GM13977 (cell line): ENCODE measurements at regions not wholly inside any gene's neighbourhood (a gene's known extent, or its start where the extent isn't known, plus 50 kb on each side); places are given as distances from the start of the nearest gene placed in this dataset.

Source experiments
- DNase-seq: peaks from one replicate; pipeline ENCODE4 v3.0.0; 2012; ENCODE audit warnings: low spot score
- CTCF ChIP-seq: IDR thresholded peaks from 2 replicates; pipeline ENCODE4 v1.5.1; 2012; ENCODE audit warnings: mild to moderate bottlenecking, control low read depth; ENCODE audit not compliant: insufficient read depth; ENCODE audit errors: extremely low read depth, missing control alignments
- in situ Hi-C: fragments of 300-500 bp; cut with MboI; formaldehyde crosslinking; loops from one replicate; pipeline ENCODE4 v1.12.0; 2022; ENCODE audit warnings: low sequenced_read_pairs, low pct_unique_long_range_greater_than_20kb, mixed read lengths, inconsistent platforms; ENCODE audit not compliant: unreplicated experiment

DNA sequence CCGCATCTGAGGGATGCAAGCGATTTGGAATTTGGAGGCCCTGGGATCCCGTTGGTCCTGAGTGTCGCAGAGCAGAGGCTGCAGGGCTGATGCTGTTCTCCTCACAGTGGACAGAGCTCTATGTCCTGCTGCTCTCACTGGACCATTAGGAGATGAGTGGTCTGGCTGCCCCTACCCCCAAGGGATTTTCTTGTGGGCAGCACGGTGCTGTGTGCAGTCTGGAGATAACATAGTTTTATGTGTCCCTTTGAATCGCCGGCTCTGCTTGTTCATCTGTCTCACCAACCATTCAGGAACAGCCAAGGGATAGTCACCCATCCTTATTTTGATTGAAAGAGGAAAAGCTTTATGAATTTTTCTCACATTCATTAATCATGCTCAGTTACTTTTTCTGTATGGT is 49.9 kb downstream of the CHRM3 start:
- DNase-seq: no peak
- in situ Hi-C loops: no loop called here
- TF ChIP-seq CTCF: no peak

- TF ChIP-seq CTCF: no peak
- no peak for DNase-seq
- in situ Hi-C loops: no loop called here
Measured at GRCh38 chr1:239437822-239438221, 51.5 kb downstream of the CHRM3 start.

DNA sequence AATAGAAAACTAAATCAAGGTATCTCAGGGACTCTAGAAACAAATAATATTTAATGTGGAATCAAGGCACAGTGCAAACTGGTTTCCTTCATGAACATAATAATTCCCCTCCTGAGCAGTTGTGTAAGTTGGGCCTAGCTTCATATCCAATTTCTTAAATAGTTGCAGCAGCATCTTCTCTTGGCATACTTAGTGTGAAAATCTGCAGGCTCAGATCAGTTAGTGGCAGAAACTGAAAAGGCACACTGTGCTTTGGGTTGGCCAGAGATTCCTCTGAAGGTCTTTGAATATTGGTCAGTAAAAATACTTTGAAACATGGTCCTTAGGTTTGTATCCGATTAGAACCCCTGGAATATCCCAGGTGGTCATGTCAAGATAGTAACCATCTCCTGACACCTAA is 52.5 kb downstream of the CHRM3 start:
- TF ChIP-seq CTCF: no peak
- DNase-seq: no peak
- in situ Hi-C loops: no loop called here

DNA sequence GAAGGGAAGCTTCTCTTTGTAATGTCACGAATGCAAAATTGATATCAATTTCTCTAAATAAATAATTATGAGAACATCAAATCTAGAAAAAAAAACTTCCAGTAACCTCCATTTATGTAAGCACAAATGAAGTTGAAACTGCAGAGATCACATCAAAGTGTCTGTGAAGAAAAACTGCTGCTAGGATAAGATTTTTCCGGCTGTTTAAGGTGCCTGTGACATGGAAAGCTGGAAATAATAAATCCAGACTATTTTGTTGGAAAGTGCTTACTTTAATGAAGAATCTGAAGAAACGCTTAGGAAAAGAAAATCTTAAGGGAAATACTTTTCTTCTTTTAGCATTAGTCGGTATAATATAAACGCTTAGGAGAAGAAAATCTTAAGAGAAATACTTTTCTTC is 57.0 kb downstream of the CHRM3 start:
- in situ Hi-C loops: no loop called here
- DNase-seq: no peak
- no peak for TF ChIP-seq CTCF

DNA sequence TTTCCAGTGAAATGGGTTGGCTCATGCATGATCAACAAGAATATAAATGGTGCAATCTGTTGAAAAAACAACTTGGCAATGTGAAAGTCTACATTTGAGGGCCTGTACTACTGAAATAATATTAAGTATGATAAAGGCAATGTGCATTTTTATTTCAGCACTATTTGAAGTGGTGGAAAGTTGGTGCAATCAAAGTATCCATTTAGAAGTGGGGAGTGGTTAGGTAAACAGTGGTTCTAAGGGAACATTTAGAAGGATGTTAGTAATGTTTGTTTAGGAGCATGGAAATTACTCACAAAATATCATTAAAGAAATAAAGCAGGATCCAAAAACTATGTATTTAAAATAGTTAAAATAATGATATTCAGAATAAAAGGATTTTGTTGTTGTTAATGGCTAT is 60.2 kb downstream of the CHRM3 start:
- DNase-seq: no peak
- in situ Hi-C loops: no loop called here
- no peak for TF ChIP-seq CTCF

- TF ChIP-seq CTCF: no peak
- DNase-seq: no peak
- in situ Hi-C loops: no loop called here
Measured at GRCh38 chr1:239448911-239449310, 62.5 kb downstream of the CHRM3 start.

- in situ Hi-C loops: no loop called here
- DNase-seq: no peak
- TF ChIP-seq CTCF: no peak
Measured at GRCh38 chr1:239455743-239456142, 69.4 kb downstream of the CHRM3 start.
